Heart left ventricle (tissue), 13 donors: ENCODE measurements at regions not wholly inside any gene's neighbourhood (a gene's known extent, or its start where the extent isn't known, plus 50 kb on each side); places are given as distances from the start of the nearest gene placed in this dataset.

Experiments used
- POLR2A ChIP-seq, 2 donors: fragments of 450-650 bp; IDR thresholded peaks; one replicate each; pipeline ENCODE4 v1.6.1; 2017; ENCODE audit warnings: antibody characterized with exemption in 2 of 2, mild to moderate bottlenecking in 2 of 2, moderate library complexity in 2 of 2
- TF ChIP-seq, protein P1 (sequence below), 12 donors: fragments of 200-600 bp; sonication (generic) in 4 of 12; IDR thresholded peaks; one replicate each; pipeline versions ENCODE4 v1.5.0 to v1.8.0; 2018 to 2022; ENCODE audit warnings: antibody characterized with exemption in 12 of 12, mild to moderate bottlenecking in 5 of 12
- donor health status: ischemic (EF 13 %, LVEDD 7.1; RV severe dilation, severe dysfunction).
- donor health status: DM: no; HTN: yes; CAD: no.
- donor health status: DM: no; HTN: no; CAD: no.
- donor health status: ischemic (EF 25% LVEDD 6.9; RV normal size, moderate dysfunction).
- donor health status: ischemic (EF 25% LVEDD 5.7; RV mildly dilated, moderate dysfunction).
- donor health status: ischemic (EF 35%, LVEDD 5.7; RV mildly dilated, moderate dysfunction).
- donor health status: nonischemic (EF 11% LVEDD 7.7; RV severe dilation, severe dysfunction).
- donor health status: DM: yes; HTN: yes; CAD: no.
- donor health status: PGD.
- donor health status: ischemic (EF 29% LVEDD 5.4; RV normal size, mild dysfunction).
- donor health status: nonischemic (EF 23%, LVEDD 6.1; RV moderate dilation, normal function).

DNA sequence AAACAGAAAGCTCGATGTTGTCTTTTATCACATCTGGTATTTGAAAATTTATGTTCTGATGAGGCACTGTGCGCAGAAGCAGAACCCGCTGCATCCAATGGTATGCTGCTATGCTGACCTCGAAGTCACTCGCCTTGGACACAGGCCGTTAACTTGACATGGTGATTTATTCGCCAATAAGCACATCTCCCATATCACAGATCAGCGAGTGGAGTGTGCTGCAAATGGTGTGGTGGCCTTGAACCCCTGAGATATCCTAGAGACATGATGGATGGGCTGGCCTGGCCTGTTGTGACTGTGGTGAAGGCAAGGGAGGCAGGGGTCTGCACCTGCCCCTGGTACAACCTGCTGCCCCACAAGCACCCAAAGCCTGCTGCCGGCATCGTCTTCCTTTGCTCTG lies 175.4 kb upstream of the FRG1 start:
- TF ChIP-seq, protein P1, sequence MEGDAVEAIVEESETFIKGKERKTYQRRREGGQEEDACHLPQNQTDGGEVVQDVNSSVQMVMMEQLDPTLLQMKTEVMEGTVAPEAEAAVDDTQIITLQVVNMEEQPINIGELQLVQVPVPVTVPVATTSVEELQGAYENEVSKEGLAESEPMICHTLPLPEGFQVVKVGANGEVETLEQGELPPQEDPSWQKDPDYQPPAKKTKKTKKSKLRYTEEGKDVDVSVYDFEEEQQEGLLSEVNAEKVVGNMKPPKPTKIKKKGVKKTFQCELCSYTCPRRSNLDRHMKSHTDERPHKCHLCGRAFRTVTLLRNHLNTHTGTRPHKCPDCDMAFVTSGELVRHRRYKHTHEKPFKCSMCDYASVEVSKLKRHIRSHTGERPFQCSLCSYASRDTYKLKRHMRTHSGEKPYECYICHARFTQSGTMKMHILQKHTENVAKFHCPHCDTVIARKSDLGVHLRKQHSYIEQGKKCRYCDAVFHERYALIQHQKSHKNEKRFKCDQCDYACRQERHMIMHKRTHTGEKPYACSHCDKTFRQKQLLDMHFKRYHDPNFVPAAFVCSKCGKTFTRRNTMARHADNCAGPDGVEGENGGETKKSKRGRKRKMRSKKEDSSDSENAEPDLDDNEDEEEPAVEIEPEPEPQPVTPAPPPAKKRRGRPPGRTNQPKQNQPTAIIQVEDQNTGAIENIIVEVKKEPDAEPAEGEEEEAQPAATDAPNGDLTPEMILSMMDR (IDR thresholded peaks at IDR 0.05): no peak
- no peak for TF ChIP-seq POLR2A (IDR thresholded peaks at IDR 0.05)
